ENCODE measurements at regions not wholly inside any gene's neighbourhood (a gene's known extent, or its start where the extent isn't known, plus 50 kb on each side); places are given as distances from the start of the nearest gene placed in this dataset.

DNA sequence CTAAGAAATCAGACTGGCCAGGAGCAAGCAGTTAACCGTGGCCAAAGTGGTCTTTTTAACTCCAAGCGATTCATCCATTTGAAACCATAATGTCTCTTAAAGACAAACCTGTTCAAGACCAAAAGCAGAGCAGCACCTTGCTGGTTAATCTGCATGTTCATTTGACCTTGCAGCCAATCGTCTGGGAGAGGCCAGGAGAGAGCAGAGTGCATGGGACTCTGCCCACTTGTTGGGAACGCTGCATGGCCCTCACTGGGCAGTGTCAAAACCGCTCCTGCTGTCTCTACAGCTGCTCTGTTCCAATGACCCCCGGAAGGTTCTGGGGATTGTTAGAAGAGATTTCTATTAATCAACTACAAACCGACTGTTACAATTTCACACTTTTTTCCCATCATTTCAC, 79.6 kb downstream of the OLIG3 start (continued):
- TF ChIP-seq ZNF565 (CRISPR knock-in tag; conservative IDR thresholded peaks at IDR 0.05; ENCODE audit: low read depth) = no peak
- TF ChIP-seq ZC3H10 (CRISPR knock-in tag; IDR thresholded peaks at IDR 0.05) = no peak
- TF ChIP-seq ZFP3 (CRISPR knock-in tag; IDR thresholded peaks at IDR 0.05) = no peak
- TF ChIP-seq ARNTL (CRISPR knock-in tag; IDR thresholded peaks at IDR 0.05; ENCODE audit: borderline replicate concordance, low read depth) = no peak
- no peak for TF ChIP-seq PPARA (CRISPR knock-in tag; IDR thresholded peaks at IDR 0.05; ENCODE audit: borderline replicate concordance)
- TF ChIP-seq ISL1 (CRISPR knock-in tag; IDR thresholded peaks at IDR 0.05) = no peak
- TF ChIP-seq ZNF8 (CRISPR knock-in tag; IDR thresholded peaks at IDR 0.05) = no peak
- no peak for TF ChIP-seq BACH2 (CRISPR knock-in tag; IDR thresholded peaks at IDR 0.05; ENCODE audit: borderline replicate concordance)

DNA sequence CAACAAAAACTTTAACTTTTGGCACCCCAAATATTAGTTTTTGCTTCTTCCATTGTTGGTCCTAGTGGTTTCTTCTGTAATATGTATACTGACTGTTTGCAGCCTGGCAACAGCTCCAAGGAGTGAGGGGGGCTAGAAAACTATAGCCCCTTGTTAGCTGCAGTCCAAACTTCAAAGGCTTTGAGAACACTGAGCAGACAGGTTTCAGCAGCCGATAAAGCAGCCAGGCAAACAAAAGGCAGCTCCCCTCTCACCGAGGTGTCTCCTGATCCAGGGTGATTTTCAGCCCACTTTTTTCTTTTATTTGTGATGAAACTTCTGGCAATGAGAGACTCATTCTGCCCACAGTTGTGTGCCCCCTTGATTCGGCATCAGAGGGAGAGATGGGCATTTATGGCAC, 80.7 kb downstream of the OLIG3 start:
- TF ChIP-seq ZC3H10 (CRISPR knock-in tag; IDR thresholded peaks at IDR 0.05) = no peak
- no peak for TF ChIP-seq OSR1 (CRISPR knock-in tag; IDR thresholded peaks at IDR 0.05)
- no peak for TF ChIP-seq ISL1 (CRISPR knock-in tag; IDR thresholded peaks at IDR 0.05)
- TF ChIP-seq PPARA (CRISPR knock-in tag; IDR thresholded peaks at IDR 0.05; ENCODE audit: borderline replicate concordance) = no peak
- TF ChIP-seq, protein P1, sequence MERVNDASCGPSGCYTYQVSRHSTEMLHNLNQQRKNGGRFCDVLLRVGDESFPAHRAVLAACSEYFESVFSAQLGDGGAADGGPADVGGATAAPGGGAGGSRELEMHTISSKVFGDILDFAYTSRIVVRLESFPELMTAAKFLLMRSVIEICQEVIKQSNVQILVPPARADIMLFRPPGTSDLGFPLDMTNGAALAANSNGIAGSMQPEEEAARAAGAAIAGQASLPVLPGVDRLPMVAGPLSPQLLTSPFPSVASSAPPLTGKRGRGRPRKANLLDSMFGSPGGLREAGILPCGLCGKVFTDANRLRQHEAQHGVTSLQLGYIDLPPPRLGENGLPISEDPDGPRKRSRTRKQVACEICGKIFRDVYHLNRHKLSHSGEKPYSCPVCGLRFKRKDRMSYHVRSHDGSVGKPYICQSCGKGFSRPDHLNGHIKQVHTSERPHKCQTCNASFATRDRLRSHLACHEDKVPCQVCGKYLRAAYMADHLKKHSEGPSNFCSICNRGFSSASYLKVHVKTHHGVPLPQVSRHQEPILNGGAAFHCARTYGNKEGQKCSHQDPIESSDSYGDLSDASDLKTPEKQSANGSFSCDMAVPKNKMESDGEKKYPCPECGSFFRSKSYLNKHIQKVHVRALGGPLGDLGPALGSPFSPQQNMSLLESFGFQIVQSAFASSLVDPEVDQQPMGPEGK (CRISPR knock-in tag; IDR thresholded peaks at IDR 0.05; ENCODE audit: borderline replicate concordance) = no peak
- no peak for TF ChIP-seq CSDC2 (CRISPR knock-in tag; IDR thresholded peaks at IDR 0.05)

DNA sequence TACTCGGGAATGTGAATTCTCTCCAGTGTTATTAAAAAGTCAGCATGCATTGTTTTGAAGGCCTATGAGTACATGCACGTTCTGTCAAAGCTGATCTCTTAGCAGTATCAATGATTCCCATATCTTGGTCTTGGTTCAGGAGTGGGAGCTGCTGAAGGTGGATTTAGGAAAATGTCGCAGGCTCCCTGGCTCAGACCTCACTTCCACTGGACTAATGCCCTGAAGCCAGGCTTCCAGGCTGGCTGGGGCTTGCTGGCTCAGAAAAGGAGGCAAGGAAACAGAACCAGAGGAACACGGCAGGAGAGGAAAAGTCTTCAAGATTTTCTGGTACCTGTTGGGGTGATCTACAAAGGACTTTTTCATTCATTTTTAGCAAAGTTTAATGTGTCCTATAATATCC, 81.6 kb downstream of the OLIG3 start:
- ATAC-seq = no peak
- no peak for TF ChIP-seq GLIS3 (CRISPR knock-in tag; IDR thresholded peaks at IDR 0.05)
- TF ChIP-seq ZC3H10 (CRISPR knock-in tag; IDR thresholded peaks at IDR 0.05) = no peak
- TF ChIP-seq, protein P2, sequence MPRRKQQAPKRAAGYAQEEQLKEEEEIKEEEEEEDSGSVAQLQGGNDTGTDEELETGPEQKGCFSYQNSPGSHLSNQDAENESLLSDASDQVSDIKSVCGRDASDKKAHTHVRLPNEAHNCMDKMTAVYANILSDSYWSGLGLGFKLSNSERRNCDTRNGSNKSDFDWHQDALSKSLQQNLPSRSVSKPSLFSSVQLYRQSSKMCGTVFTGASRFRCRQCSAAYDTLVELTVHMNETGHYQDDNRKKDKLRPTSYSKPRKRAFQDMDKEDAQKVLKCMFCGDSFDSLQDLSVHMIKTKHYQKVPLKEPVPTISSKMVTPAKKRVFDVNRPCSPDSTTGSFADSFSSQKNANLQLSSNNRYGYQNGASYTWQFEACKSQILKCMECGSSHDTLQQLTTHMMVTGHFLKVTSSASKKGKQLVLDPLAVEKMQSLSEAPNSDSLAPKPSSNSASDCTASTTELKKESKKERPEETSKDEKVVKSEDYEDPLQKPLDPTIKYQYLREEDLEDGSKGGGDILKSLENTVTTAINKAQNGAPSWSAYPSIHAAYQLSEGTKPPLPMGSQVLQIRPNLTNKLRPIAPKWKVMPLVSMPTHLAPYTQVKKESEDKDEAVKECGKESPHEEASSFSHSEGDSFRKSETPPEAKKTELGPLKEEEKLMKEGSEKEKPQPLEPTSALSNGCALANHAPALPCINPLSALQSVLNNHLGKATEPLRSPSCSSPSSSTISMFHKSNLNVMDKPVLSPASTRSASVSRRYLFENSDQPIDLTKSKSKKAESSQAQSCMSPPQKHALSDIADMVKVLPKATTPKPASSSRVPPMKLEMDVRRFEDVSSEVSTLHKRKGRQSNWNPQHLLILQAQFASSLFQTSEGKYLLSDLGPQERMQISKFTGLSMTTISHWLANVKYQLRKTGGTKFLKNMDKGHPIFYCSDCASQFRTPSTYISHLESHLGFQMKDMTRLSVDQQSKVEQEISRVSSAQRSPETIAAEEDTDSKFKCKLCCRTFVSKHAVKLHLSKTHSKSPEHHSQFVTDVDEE (CRISPR knock-in tag; IDR thresholded peaks at IDR 0.05) = no peak
- TF ChIP-seq ISL1 (CRISPR knock-in tag; IDR thresholded peaks at IDR 0.05) = no peak
- TF ChIP-seq SNAI2 (CRISPR knock-in tag; IDR thresholded peaks at IDR 0.05) = no peak
- no peak for TF ChIP-seq PPARA (CRISPR knock-in tag; IDR thresholded peaks at IDR 0.05; ENCODE audit: borderline replicate concordance)
- no peak for TF ChIP-seq CSDC2 (CRISPR knock-in tag; IDR thresholded peaks at IDR 0.05)
- no peak for TF ChIP-seq RARB (CRISPR knock-in tag; IDR thresholded peaks at IDR 0.05)
- no peak for TF ChIP-seq ZNF8 (CRISPR knock-in tag; IDR thresholded peaks at IDR 0.05)
- TF ChIP-seq OSR1 (CRISPR knock-in tag; IDR thresholded peaks at IDR 0.05) = no peak
- TF ChIP-seq, protein P3, sequence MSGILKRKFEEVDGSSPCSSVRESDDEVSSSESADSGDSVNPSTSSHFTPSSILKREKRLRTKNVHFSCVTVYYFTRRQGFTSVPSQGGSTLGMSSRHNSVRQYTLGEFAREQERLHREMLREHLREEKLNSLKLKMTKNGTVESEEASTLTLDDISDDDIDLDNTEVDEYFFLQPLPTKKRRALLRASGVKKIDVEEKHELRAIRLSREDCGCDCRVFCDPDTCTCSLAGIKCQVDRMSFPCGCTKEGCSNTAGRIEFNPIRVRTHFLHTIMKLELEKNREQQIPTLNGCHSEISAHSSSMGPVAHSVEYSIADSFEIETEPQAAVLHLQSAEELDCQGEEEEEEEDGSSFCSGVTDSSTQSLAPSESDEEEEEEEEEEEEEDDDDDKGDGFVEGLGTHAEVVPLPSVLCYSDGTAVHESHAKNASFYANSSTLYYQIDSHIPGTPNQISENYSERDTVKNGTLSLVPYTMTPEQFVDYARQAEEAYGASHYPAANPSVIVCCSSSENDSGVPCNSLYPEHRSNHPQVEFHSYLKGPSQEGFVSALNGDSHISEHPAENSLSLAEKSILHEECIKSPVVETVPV (CRISPR knock-in tag; IDR thresholded peaks at IDR 0.05) = no peak
- TF ChIP-seq TOX (CRISPR knock-in tag; IDR thresholded peaks at IDR 0.05; ENCODE audit: borderline replicate concordance) = no peak
- TF ChIP-seq ZFP30 (CRISPR knock-in tag; IDR thresholded peaks at IDR 0.05) = no peak
- TF ChIP-seq ARNTL (CRISPR knock-in tag; IDR thresholded peaks at IDR 0.05; ENCODE audit: borderline replicate concordance, low read depth) = no peak

More for the DNA sequence above, 80.7 kb downstream of the OLIG3 start:
- no peak for ATAC-seq

DNA sequence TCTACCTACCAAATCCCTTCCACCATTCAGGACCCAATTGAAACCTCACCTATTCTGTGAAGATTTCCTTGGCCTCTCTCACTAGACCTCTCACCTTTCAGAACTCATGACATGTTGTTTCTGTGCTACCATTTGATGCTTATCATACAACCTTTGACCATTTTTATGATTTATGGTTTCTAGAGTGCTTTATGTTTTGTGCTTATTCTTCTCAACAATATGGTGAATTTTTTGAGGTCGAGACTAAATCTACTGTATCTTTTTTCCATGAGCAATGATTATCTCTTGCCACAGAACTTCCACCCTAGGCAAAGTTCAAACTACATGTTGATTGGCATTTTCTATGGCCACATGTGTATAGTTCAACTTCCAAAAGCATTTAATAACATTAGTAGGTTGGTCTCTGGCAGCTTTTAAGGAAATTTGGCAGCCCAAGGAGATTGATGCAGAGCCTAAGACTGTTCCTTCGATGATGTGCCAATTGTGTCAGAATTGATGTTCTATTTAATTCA, 84.9 kb downstream of the OLIG3 start:
- no peak for TF ChIP-seq SNAI2 (CRISPR knock-in tag; IDR thresholded peaks at IDR 0.05)
- TF ChIP-seq ZNF70 (CRISPR knock-in tag; IDR thresholded peaks at IDR 0.05) = no peak
- no peak for TF ChIP-seq TOX (CRISPR knock-in tag; IDR thresholded peaks at IDR 0.05; ENCODE audit: borderline replicate concordance)
- no peak for TF ChIP-seq TCF4 (CRISPR knock-in tag; IDR thresholded peaks at IDR 0.05; ENCODE audit: borderline replicate concordance)
- TF ChIP-seq RARB (CRISPR knock-in tag; IDR thresholded peaks at IDR 0.05) = no peak
- ATAC-seq = no peak

DNA sequence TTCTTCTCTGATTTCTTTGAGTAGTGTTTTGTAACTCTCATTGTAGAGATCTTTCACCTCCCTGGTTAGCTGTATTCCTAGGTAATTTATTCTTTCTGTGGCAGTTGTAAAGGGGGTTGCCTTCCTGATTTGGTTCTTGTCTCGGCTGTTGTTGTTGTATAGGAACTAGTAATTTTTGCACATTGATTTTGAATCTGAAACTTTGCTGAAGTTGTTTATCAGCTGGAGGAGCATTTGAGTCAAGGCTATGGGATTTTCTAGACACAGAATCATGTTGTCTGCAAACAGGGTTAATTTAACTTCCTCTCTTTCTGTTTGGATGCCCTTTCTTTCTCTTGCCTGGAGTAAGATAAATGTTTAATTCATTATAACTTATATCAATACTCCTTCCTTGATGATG, 86.4 kb downstream of the OLIG3 start:
- ATAC-seq = no peak
- TF ChIP-seq PPARA (CRISPR knock-in tag; IDR thresholded peaks at IDR 0.05; ENCODE audit: borderline replicate concordance) (no peak), OSR1 (CRISPR knock-in tag; IDR thresholded peaks at IDR 0.05) (no peak), TCF4 (CRISPR knock-in tag; IDR thresholded peaks at IDR 0.05; ENCODE audit: borderline replicate concordance) (no peak), ISL1 (CRISPR knock-in tag; IDR thresholded peaks at IDR 0.05) (no peak), CSDC2 (CRISPR knock-in tag; IDR thresholded peaks at IDR 0.05) (no peak), ZFP30 (CRISPR knock-in tag; IDR thresholded peaks at IDR 0.05) (no peak), SNAI2 (CRISPR knock-in tag; IDR thresholded peaks at IDR 0.05) (no peak), ZNF565 (CRISPR knock-in tag; conservative IDR thresholded peaks at IDR 0.05; ENCODE audit: low read depth) (no peak), ZC3H10 (CRISPR knock-in tag; IDR thresholded peaks at IDR 0.05) (no peak), TOX (CRISPR knock-in tag; IDR thresholded peaks at IDR 0.05; ENCODE audit: borderline replicate concordance) (no peak)
- TF ChIP-seq, protein P4, sequence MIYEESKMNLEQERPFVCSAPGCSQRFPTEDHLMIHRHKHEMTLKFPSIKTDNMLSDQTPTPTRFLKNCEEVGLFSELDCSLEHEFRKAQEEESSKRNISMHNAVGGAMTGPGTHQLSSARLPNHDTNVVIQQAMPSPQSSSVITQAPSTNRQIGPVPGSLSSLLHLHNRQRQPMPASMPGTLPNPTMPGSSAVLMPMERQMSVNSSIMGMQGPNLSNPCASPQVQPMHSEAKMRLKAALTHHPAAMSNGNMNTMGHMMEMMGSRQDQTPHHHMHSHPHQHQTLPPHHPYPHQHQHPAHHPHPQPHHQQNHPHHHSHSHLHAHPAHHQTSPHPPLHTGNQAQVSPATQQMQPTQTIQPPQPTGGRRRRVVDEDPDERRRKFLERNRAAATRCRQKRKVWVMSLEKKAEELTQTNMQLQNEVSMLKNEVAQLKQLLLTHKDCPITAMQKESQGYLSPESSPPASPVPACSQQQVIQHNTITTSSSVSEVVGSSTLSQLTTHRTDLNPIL (CRISPR knock-in tag; IDR thresholded peaks at IDR 0.05; ENCODE audit: low read depth) = no peak
- TF ChIP-seq, protein P2 (CRISPR knock-in tag; IDR thresholded peaks at IDR 0.05) = no peak

All from SK-N-SH treated with all-trans-retinoic acid at 6 μM for 48 hours (cell line).